OCI-LY7 (cell line): ENCODE measurements at regions not wholly inside any gene's neighbourhood (a gene's known extent, or its start where the extent isn't known, plus 50 kb on each side); places are given as distances from the start of the nearest gene placed in this dataset.

Experiments
- BruUV-seq: library from RNA; stranded (reverse); fragments of 400-500 nt; replicated peaks from 2 replicates; lab custom pipeline; 2021; lab: Mats Ljungman, UMichigan
- CTCF ChIA-PET: fragments of 300-600 bp; sonication (Branson Sonifier 250); formaldehyde crosslinking; loops from one replicate; lab custom pipeline; 2022; ENCODE audit warnings: antibody characterized with exemption; ENCODE audit not compliant: unreplicated experiment; lab: Charles Lee
- POLR2A ChIA-PET: fragments of 300-600 bp; sonication (Branson Sonifier 250); formaldehyde crosslinking; loops from one replicate; lab custom pipeline; 2022; ENCODE audit warnings: antibody characterized with exemption; lab: Charles Lee
- DNase-seq: peaks from one replicate; pipeline ENCODE4 v3.0.0-alpha.2; 2015; ENCODE audit warnings: low spot score
- H2AFZ ChIP-seq: fragments of 200-600 bp; sonication (generic), shearing (Covaris generic); 2 replicates; pipeline ENCODE4 v1.6.1; 2014; ENCODE audit warnings: mild to moderate bottlenecking, antibody characterized with exemption, low read length, moderate library complexity
- H3K27ac ChIP-seq: fragments of 200-600 bp; sonication (generic); 2 replicates; pipeline ENCODE4 v1.5.1; 2014; ENCODE audit warnings: mixed run types, low read depth, mild to moderate bottlenecking, moderate library complexity, low read length, inconsistent platforms; ENCODE audit not compliant: poor library complexity, severe bottlenecking
- H3K36me3 ChIP-seq: fragments of 200-600 bp; sonication (generic); 2 replicates; pipeline ENCODE4 v1.6.1; 2014; ENCODE audit warnings: mild to moderate bottlenecking, antibody characterized with exemption, low read length, moderate library complexity, mixed read lengths; ENCODE audit not compliant: insufficient read depth
- H3K4me1 ChIP-seq: fragments of 200-600 bp; sonication (generic); 2 replicates; pipeline ENCODE4 v1.5.1; 2014; ENCODE audit warnings: mild to moderate bottlenecking, low read length; ENCODE audit not compliant: insufficient read depth, poor library complexity, severe bottlenecking
- H3K4me2 ChIP-seq: fragments of 200-600 bp; sonication (generic); 2 replicates; pipeline ENCODE4 v1.6.1; 2014; ENCODE audit warnings: mild to moderate bottlenecking, low read length
- H3K4me3 ChIP-seq: fragments of 200-600 bp; sonication (generic); 2 replicates; pipeline ENCODE4 v1.5.1; 2014; ENCODE audit warnings: mild to moderate bottlenecking, low read depth, low read length; ENCODE audit not compliant: poor library complexity, severe bottlenecking
- H3K79me2 ChIP-seq: fragments of 200-600 bp; sonication (generic); 2 replicates; pipeline ENCODE4 v1.6.1; 2016; ENCODE audit warnings: low read depth, mild to moderate bottlenecking, low read length, moderate library complexity, mixed read lengths; ENCODE audit not compliant: insufficient read depth
- H3K9me2 ChIP-seq: fragments of 200-600 bp; sonication (generic); 2 replicates; pipeline ENCODE4 v1.6.1; 2016; ENCODE audit warnings: mild to moderate bottlenecking, low read length, mixed read lengths; ENCODE audit not compliant: insufficient read depth
- H3K9me3 ChIP-seq: fragments of 200-600 bp; sonication (generic); 2 replicates; pipeline ENCODE4 v1.6.1; 2014; ENCODE audit warnings: mild to moderate bottlenecking, mixed run types, low read length, mixed read lengths
- H4K20me1 ChIP-seq: fragments of 200-600 bp; sonication (generic); 2 replicates; pipeline ENCODE4 v1.6.1; 2014; ENCODE audit warnings: mild to moderate bottlenecking, antibody characterized with exemption, low read length, moderate library complexity, mixed read lengths; ENCODE audit not compliant: insufficient read depth
- CTCF ChIP-seq: fragments of 200-600 bp; sonication (generic); conservative IDR thresholded peaks from 2 replicates; pipeline ENCODE4 v1.5.1; 2014; ENCODE audit warnings: mild to moderate bottlenecking, antibody characterized with exemption, low read length, moderate library complexity, mixed read lengths
- EZH2phosphoT487 ChIP-seq: fragments of 200-600 bp; sonication (generic); IDR thresholded peaks from 2 replicates; pipeline ENCODE4 v1.6.1; 2018; ENCODE audit warnings: low read depth, borderline replicate concordance, mild to moderate bottlenecking, mixed run types, antibody characterized with exemption, low read length, moderate library complexity, mixed read lengths
- intact Hi-C: fragments of 100-400 bp; cut with micrococcal nuclease; formaldehyde crosslinking; loops from one replicate; pipeline ENCODE4 v1.10.0; 2022; ENCODE audit not compliant: unreplicated experiment

- BruUV-seq: no TSS peak
- intact Hi-C loops: no loop called here
- Histone ChIP-seq H3K4me1 (no peaks in the 10 kb centered on the region), H3K36me3 (no peaks in the 10 kb centered on the region), H3K4me2 (no peak overlapping the region), H4K20me1 (no peaks in the 10 kb centered on the region), H3K9me3 (no peaks in the 10 kb centered on the region), H2AFZ (no peak overlapping the region; the same call in 1 of the 2 replicates), H3K4me3 (no peak overlapping the region), H3K79me2 (no peaks in the 10 kb centered on the region), H3K9me2 (no peaks in the 10 kb centered on the region), H3K27ac (no peak overlapping the region)
- DNase-seq: no peak
- CTCF ChIA-PET: no interaction called here
- TF ChIP-seq CTCF (no peak), EZH2phosphoT487 (no peak)
- POLR2A ChIA-PET: interaction anchor here (1.1 kb wide), 1 partner anchor 12 kb away, joined by 3 read pairs; no protein-coding TSS in a partner anchor
Observed at GRCh38 chr3:55305696-55306485, 181.2 kb downstream of the WNT5A start.

- CTCF ChIA-PET: no interaction called here
- no peaks in the 10 kb centered on the region for H3K36me3 ChIP-seq
- POLR2A ChIA-PET: interaction anchor here (0.5 kb wide), 1 partner anchor 31 kb away, joined by 4 read pairs; no protein-coding TSS in a partner anchor
- no peaks in the 10 kb centered on the region for H3K4me1 ChIP-seq
- TF ChIP-seq CTCF: no peak
- no peak for TF ChIP-seq EZH2phosphoT487
- no peak overlapping the region for H3K4me2 ChIP-seq
- DNase-seq: no peak
- no peaks in the 10 kb centered on the region for H3K9me2 ChIP-seq
- no peaks in the 10 kb centered on the region for H4K20me1 ChIP-seq
- H2AFZ ChIP-seq: no peak overlapping the region
- no peak overlapping the region for H3K27ac ChIP-seq
- no peaks in the 10 kb centered on the region for H3K9me3 ChIP-seq
- BruUV-seq: no TSS peak
- no peaks in the 10 kb centered on the region for H3K79me2 ChIP-seq
- H3K4me3 ChIP-seq: no peak overlapping the region
- intact Hi-C loops: no loop called here
Observed at GRCh38 chr3:55300701-55301100, 186.4 kb downstream of the WNT5A start.

DNA sequence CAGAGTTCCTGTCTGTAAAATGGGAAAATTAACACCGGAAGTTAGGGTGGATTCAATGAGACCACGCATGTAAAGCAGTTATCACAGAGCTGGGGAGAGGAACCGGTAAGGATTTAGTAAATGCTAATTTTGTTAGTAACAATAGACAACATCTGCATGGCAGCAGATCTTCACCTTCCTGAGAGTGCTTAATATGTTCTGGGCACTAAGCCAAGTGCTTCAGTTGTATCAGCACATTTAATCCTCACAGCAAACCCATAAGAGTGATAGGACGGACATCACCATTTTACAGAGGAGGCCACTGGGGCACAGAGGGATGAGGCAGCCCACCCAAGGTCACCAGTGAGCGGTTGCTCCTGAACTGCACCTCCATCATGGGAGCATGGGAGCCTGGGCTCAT is 189.4 kb downstream of the WNT5A start:
- Histone ChIP-seq H4K20me1 (no peaks in the 10 kb centered on the region), H2AFZ (no peak overlapping the region), H3K4me2 (no peak overlapping the region), H3K9me3 (no peaks in the 10 kb centered on the region), H3K27ac (no peak overlapping the region), H3K4me3 (no peak overlapping the region), H3K9me2 (no peaks in the 10 kb centered on the region), H3K4me1 (no peaks in the 10 kb centered on the region), H3K79me2 (no peaks in the 10 kb centered on the region), H3K36me3 (no peaks in the 10 kb centered on the region)
- ChIA-PET CTCF (no interaction called here), POLR2A (interaction anchor here (1.2 kb wide), 1 partner anchor 40 kb away, joined by 3 read pairs; no protein-coding TSS in a partner anchor)
- TF ChIP-seq EZH2phosphoT487 (no peak), CTCF (no peak)
- DNase-seq: no peak
- BruUV-seq: no TSS peak
- intact Hi-C loops: no loop called here
